ENCODE measurements at regions not wholly inside any gene's neighbourhood (a gene's known extent, or its start where the extent isn't known, plus 50 kb on each side); places are given as distances from the start of the nearest gene placed in this dataset.

DNA sequence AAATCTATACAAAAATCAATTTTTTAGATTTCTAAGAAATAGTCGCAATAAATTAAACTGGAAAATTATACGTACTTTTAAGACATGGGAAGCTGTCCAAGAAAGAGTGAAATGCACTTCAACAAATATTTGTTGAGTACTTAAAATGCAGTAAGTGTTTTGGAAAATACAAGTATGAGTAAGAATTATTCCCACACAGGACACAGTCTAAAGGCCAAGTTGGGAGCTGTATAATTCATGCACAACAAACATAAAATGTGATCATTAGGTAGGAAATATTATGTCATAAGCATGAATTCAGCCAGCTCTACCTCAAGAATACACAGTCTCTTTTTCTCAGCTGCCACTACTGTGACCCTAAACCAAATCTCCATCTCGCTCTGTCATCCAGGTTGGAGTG lies 267.6 kb downstream of the CNTN3 start:
- no peak for TF ChIP-seq CTCF (IDR thresholded peaks at IDR 0.05; ENCODE audit: poor library complexity, severe bottlenecking)
- no peak for TF ChIP-seq POLR2AphosphoS5 (IDR thresholded peaks at IDR 0.05)
- TF ChIP-seq RAD21 (conservative IDR thresholded peaks at IDR 0.05) = no peak
- no peak for TF ChIP-seq EP300 (conservative IDR thresholded peaks at IDR 0.05; ENCODE audit: poor library complexity, severe bottlenecking)
- TF ChIP-seq TAF1 (IDR thresholded peaks at IDR 0.05; ENCODE audit: low read depth) = no peak
- TF ChIP-seq EZH2 (IDR thresholded peaks at IDR 0.05; ENCODE audit: borderline replicate concordance, insufficient read depth, low read length, poor library complexity, severe bottlenecking) = no peak
- TF ChIP-seq SMC3 (conservative IDR thresholded peaks at IDR 0.05; ENCODE audit: poor library complexity) = no peak
